ENCODE measurements at regions not wholly inside any gene's neighbourhood (a gene's known extent, or its start where the extent isn't known, plus 50 kb on each side); places are given as distances from the start of the nearest gene placed in this dataset.

DNA sequence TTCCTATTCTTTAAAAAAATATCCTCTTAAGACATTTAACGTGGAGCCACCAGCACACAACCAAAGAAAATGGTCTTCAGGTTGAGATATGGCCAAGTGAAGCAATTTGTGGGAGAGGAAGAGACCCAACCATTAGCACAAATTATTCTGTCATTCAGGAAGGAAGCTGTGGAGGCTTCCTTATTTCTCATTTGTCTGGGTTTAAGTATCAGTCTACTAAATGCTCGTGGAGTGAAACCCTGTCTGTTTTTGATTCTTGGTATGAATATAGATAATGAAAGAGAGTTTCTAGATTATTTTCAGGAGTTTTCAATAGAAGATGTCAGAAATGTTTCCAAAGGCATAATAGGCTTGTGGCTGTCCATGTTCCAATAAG lies 125.1 kb downstream of the GPR65 start:
- TF ChIP-seq, protein P1, sequence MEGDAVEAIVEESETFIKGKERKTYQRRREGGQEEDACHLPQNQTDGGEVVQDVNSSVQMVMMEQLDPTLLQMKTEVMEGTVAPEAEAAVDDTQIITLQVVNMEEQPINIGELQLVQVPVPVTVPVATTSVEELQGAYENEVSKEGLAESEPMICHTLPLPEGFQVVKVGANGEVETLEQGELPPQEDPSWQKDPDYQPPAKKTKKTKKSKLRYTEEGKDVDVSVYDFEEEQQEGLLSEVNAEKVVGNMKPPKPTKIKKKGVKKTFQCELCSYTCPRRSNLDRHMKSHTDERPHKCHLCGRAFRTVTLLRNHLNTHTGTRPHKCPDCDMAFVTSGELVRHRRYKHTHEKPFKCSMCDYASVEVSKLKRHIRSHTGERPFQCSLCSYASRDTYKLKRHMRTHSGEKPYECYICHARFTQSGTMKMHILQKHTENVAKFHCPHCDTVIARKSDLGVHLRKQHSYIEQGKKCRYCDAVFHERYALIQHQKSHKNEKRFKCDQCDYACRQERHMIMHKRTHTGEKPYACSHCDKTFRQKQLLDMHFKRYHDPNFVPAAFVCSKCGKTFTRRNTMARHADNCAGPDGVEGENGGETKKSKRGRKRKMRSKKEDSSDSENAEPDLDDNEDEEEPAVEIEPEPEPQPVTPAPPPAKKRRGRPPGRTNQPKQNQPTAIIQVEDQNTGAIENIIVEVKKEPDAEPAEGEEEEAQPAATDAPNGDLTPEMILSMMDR (IDR thresholded peaks at IDR 0.05) = no peak
- TF ChIP-seq POLR2A (IDR thresholded peaks at IDR 0.05) = no peak
